ENCODE measurements at regions not wholly inside any gene's neighbourhood (a gene's known extent, or its start where the extent isn't known, plus 50 kb on each side); places are given as distances from the start of the nearest gene placed in this dataset.

DNA sequence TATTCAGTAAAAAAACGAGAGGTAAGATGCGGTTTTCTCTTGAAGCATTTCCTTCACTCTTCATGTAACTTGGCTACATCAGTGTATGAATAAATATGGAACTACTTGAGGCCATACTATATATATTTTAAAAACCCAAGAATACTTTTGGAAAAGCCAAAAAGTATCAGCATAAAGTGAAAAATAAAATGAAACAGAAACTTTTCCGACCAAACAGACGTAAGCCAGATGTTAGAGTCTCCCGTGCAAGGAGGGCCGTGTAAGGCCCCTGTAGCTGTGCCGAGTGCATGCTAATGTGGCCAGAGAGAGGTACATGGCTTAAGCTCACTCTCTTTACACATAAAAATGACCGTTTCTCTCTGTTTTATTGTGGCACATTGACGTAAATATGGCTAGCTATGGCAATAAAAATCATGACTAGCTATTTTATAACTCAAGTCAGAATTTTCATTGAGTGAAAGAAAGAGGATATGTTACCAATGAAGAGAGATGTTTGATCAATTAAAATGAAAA, 140.1 kb upstream of the GMDS start:
- Histone ChIP-seq H3K9ac (no peak overlapping the region), H2AFZ (no peak overlapping the region), H3K4me2 (ENCODE audit: low read length) (no peak overlapping the region), H3K4me1 (no peaks in the 10 kb centered on the region), H3K27ac (no peak overlapping the region), H3K36me3 (ENCODE audit: control insufficient read depth, insufficient read depth, low read length) (no peaks in the 10 kb centered on the region), H3K4me3 (ENCODE audit: low read depth, low read length) (no peak overlapping the region), H3K9me3 (ENCODE audit: control insufficient read depth, low read length) (no peaks in the 10 kb centered on the region), H3K27me3 (ENCODE audit: control insufficient read depth, insufficient read depth, low read length) (no peaks in the 10 kb centered on the region), H3K79me2 (no peaks in the 10 kb centered on the region)
- TF ChIP-seq CTCF (IDR thresholded peaks at IDR 0.05): no peak

- Histone ChIP-seq H3K79me2 (no peaks in the 10 kb centered on the region), H3K4me1 (no peaks in the 10 kb centered on the region), H3K27me3 (ENCODE audit: control insufficient read depth, insufficient read depth, low read length) (no peaks in the 10 kb centered on the region), H3K36me3 (ENCODE audit: control insufficient read depth, insufficient read depth, low read length) (no peaks in the 10 kb centered on the region), H3K9me3 (ENCODE audit: control insufficient read depth, low read length) (no peaks in the 10 kb centered on the region), H3K9ac (no peak overlapping the region), H3K4me3 (ENCODE audit: low read depth, low read length) (no peak overlapping the region), H3K27ac (no peak overlapping the region), H3K4me2 (ENCODE audit: low read length) (no peak overlapping the region), H2AFZ (no peak overlapping the region)
- TF ChIP-seq CTCF (IDR thresholded peaks at IDR 0.05): no peak
Measured at GRCh38 chr6:2384528-2384927, 139.1 kb upstream of the GMDS start.

- no peaks in the 10 kb centered on the region for H3K27me3 ChIP-seq (ENCODE audit: control insufficient read depth, insufficient read depth, low read length)
- H3K9me3 ChIP-seq (ENCODE audit: control insufficient read depth, low read length): no peaks in the 10 kb centered on the region
- H3K4me3 ChIP-seq (ENCODE audit: low read depth, low read length): no peak overlapping the region
- no peaks in the 10 kb centered on the region for H3K79me2 ChIP-seq
- no peaks in the 10 kb centered on the region for H3K4me1 ChIP-seq
- H3K36me3 ChIP-seq (ENCODE audit: control insufficient read depth, insufficient read depth, low read length): no peaks in the 10 kb centered on the region
- H3K27ac ChIP-seq: no peak overlapping the region
- no peak overlapping the region for H2AFZ ChIP-seq
- H3K4me2 ChIP-seq (ENCODE audit: low read length): no peak overlapping the region
- no peak for TF ChIP-seq CTCF (IDR thresholded peaks at IDR 0.05)
- no peak overlapping the region for H3K9ac ChIP-seq
Measured at GRCh38 chr6:2381872-2382661, 136.7 kb upstream of the GMDS start.

- Histone ChIP-seq H3K27ac (no peak overlapping the region), H3K27me3 (ENCODE audit: control insufficient read depth, insufficient read depth, low read length) (no peaks in the 10 kb centered on the region), H3K4me1 (no peaks in the 10 kb centered on the region), H3K79me2 (no peaks in the 10 kb centered on the region), H3K4me2 (ENCODE audit: low read length) (no peak overlapping the region), H2AFZ (no peak overlapping the region), H3K9me3 (ENCODE audit: control insufficient read depth, low read length) (no peaks in the 10 kb centered on the region), H3K36me3 (ENCODE audit: control insufficient read depth, insufficient read depth, low read length) (no peaks in the 10 kb centered on the region), H3K9ac (no peak overlapping the region), H3K4me3 (ENCODE audit: low read depth, low read length) (no peak overlapping the region)
- no peak for TF ChIP-seq CTCF (IDR thresholded peaks at IDR 0.05)
Measured at GRCh38 chr6:2378891-2379652, 133.7 kb upstream of the GMDS start.

Measured in parathyroid adenoma (tissue), 2 donors.